HEK293 (cell line): ENCODE measurements at regions not wholly inside any gene's neighbourhood (a gene's known extent, or its start where the extent isn't known, plus 50 kb on each side); places are given as distances from the start of the nearest gene placed in this dataset.

Source experiments
- CTCF ChIA-PET: fragments of 350-600 bp; formaldehyde crosslinking; extraction: SDS; loops from one replicate; lab custom pipeline; 2021; ENCODE audit warnings: antibody characterized with exemption; lab: Yijun Ruan, JAX
- POLR2A ChIA-PET: fragments of 300-600 bp; formaldehyde crosslinking; extraction: SDS; loops from one replicate; lab custom pipeline; 2020; ENCODE audit warnings: antibody characterized with exemption, inconsistent platforms; lab: Yijun Ruan, JAX
- H3K27ac ChIP-seq: fragments of 200-500 bp; sonication (Bioruptor generic); 2 replicates; pipeline ENCODE4 v1.5.1; 2014; ENCODE audit warnings: low read depth, low read length, control low read depth, inconsistent platforms; ENCODE audit errors: extremely low read depth
- H3K36me3 ChIP-seq, 2 experiments: fragments of 200-500 bp in 1 of 2; sonication (Bioruptor generic) in 1 of 2; 1 replicate in 1 of 2; 2 replicates in 1 of 2; pipeline ENCODE4 v1.5.1; 2014 to 2017; ENCODE audit warnings: inconsistent platforms in 2 of 2, low read length in 2 of 2; ENCODE audit not compliant: control insufficient read depth in 2 of 2, insufficient read depth in 1 of 2
- H3K4me1 ChIP-seq: fragments of 200-500 bp; sonication (Bioruptor generic); 2 replicates; pipeline ENCODE4 v1.5.1; 2014; ENCODE audit warnings: mild to moderate bottlenecking, low read length, inconsistent platforms; ENCODE audit not compliant: control insufficient read depth, insufficient read depth
- H3K4me3 ChIP-seq: 2 replicates; pipeline ENCODE4 v1.5.1; 2011; ENCODE audit warnings: low read depth, mild to moderate bottlenecking, control low read depth, low read length, moderate library complexity
- H3K9me3 ChIP-seq: fragments of 200-500 bp; sonication (Bioruptor generic); 2 replicates; pipeline ENCODE4 v1.5.1; 2014; ENCODE audit warnings: low read depth, low read length, inconsistent platforms; ENCODE audit not compliant: control insufficient read depth, insufficient read depth
- AEBP2 ChIP-seq: fragments of 450-650 bp; formaldehyde crosslinking; IDR thresholded peaks from 2 replicates; pipeline ENCODE4 v1.5.1; 2016; ENCODE audit warnings: missing biosample characterization, missing genetic modification characterization, borderline replicate concordance
- ELK4 ChIP-seq: IDR thresholded peaks from 2 replicates; pipeline ENCODE4 v1.6.1; 2011; ENCODE audit warnings: mild to moderate bottlenecking, low read depth, low read length, borderline replicate concordance
- KLF17 ChIP-seq: fragments of 450-650 bp; formaldehyde crosslinking; IDR thresholded peaks from 2 replicates; pipeline ENCODE4 v1.5.1; 2016; ENCODE audit warnings: missing biosample characterization, missing genetic modification characterization
- REPIN1 ChIP-seq: fragments of 450-650 bp; formaldehyde crosslinking; IDR thresholded peaks from 2 replicates; pipeline ENCODE4 v1.5.1; 2017; ENCODE audit warnings: missing biosample characterization, missing genetic modification characterization, low read depth
- SALL2 ChIP-seq: fragments of 450-650 bp; formaldehyde crosslinking; IDR thresholded peaks from 2 replicates; pipeline ENCODE4 v1.5.0; 2017; ENCODE audit warnings: missing biosample characterization, mild to moderate bottlenecking, missing genetic modification characterization, borderline replicate concordance
- SCRT1 ChIP-seq: fragments of 450-650 bp; formaldehyde crosslinking; IDR thresholded peaks from 2 replicates; pipeline ENCODE4 v1.5.1; 2016; ENCODE audit warnings: missing biosample characterization, missing genetic modification characterization, borderline replicate concordance
- SETDB1 ChIP-seq: IDR thresholded peaks from one replicate; pipeline ENCODE4 v1.6.1; 2017; ENCODE audit warnings: mild to moderate bottlenecking, low read length, moderate library complexity, mixed read lengths; ENCODE audit not compliant: insufficient read length
- SP2 ChIP-seq: fragments of 450-650 bp; formaldehyde crosslinking; IDR thresholded peaks from 2 replicates; pipeline ENCODE4 v1.5.1; 2016; ENCODE audit warnings: missing biosample characterization, missing genetic modification characterization
- ZNF112 ChIP-seq: fragments of 450-650 bp; formaldehyde crosslinking; IDR thresholded peaks from 2 replicates; pipeline ENCODE4 v1.5.0; 2017; ENCODE audit warnings: missing biosample characterization, missing genetic modification characterization
- ZNF114 ChIP-seq: fragments of 450-650 bp; formaldehyde crosslinking; IDR thresholded peaks from 2 replicates; pipeline ENCODE4 v1.5.0; 2017; ENCODE audit warnings: missing biosample characterization, missing genetic modification characterization
- ZNF133 ChIP-seq: fragments of 450-650 bp; formaldehyde crosslinking; IDR thresholded peaks from 2 replicates; pipeline ENCODE4 v1.5.1; 2016; ENCODE audit warnings: missing biosample characterization, missing genetic modification characterization
- ZNF26 ChIP-seq: fragments of 450-650 bp; formaldehyde crosslinking; IDR thresholded peaks from 2 replicates; pipeline ENCODE4 v1.5.1; 2016; ENCODE audit warnings: missing biosample characterization, missing genetic modification characterization
- ZNF473 ChIP-seq: fragments of 450-650 bp; formaldehyde crosslinking; IDR thresholded peaks from 2 replicates; pipeline ENCODE4 v1.5.1; 2017; ENCODE audit warnings: missing biosample characterization, missing genetic modification characterization
- ZNF48 ChIP-seq: fragments of 450-650 bp; formaldehyde crosslinking; IDR thresholded peaks from 2 replicates; pipeline ENCODE4 v1.5.1; 2016; ENCODE audit warnings: missing biosample characterization, missing genetic modification characterization
- ZNF596 ChIP-seq: fragments of 450-650 bp; IDR thresholded peaks from 2 replicates; pipeline ENCODE4 v1.5.0; 2018; ENCODE audit warnings: missing biosample characterization, mild to moderate bottlenecking, missing genetic modification characterization, moderate library complexity
- ZNF610 ChIP-seq: fragments of 450-650 bp; formaldehyde crosslinking; IDR thresholded peaks from 2 replicates; pipeline ENCODE4 v1.5.1; 2016; ENCODE audit warnings: missing biosample characterization, missing genetic modification characterization, borderline replicate concordance
- ZNF654 ChIP-seq: fragments of 450-650 bp; formaldehyde crosslinking; IDR thresholded peaks from 2 replicates; pipeline ENCODE4 v1.5.1; 2016; ENCODE audit warnings: low read depth, missing biosample characterization, missing genetic modification characterization
- ZNF701 ChIP-seq: fragments of 450-650 bp; formaldehyde crosslinking; IDR thresholded peaks from 2 replicates; pipeline ENCODE4 v1.5.1; 2016; ENCODE audit warnings: missing biosample characterization, missing genetic modification characterization
- ZNF747 ChIP-seq: fragments of 450-650 bp; formaldehyde crosslinking; IDR thresholded peaks from 2 replicates; pipeline ENCODE4 v1.5.1; 2016; ENCODE audit warnings: missing biosample characterization, missing genetic modification characterization
- TF ChIP-seq, protein P1 (sequence below): fragments of 450-650 bp; formaldehyde crosslinking; IDR thresholded peaks from 2 replicates; pipeline ENCODE4 v1.5.1; 2016; ENCODE audit warnings: missing biosample characterization, missing genetic modification characterization

DNA sequence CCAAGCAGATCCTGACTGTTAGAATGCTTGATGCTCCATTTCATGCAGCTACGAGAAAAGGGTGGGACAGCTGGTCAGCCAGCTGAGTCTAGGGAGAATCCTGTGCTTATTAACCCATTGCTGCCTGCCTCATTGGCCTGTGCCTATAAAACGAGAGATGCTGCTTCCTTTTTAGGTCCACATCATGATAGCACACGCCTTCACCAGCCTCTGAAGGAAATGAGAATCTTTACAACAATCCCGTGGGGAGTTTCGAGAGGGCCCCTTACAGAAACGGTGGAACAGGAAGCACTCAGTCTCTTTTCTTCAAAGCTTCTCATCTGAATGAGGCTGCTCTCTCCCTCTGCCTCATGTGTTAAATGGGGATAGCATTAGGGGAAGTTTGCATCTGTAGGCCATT is 147.3 kb upstream of the RFLNA start:
- no peak for TF ChIP-seq SALL2 (tag by site-specific recombination)
- no peaks in the 10 kb centered on the region for H3K4me1 ChIP-seq
- no peaks in the 10 kb centered on the region for H3K9me3 ChIP-seq
- H3K27ac ChIP-seq = no peak overlapping the region
- H3K36me3 ChIP-seq = no peaks in the 10 kb centered on the region
- CTCF ChIA-PET = no interaction called here
- POLR2A ChIA-PET = no interaction called here
- H3K4me3 ChIP-seq = no peak overlapping the region

- ChIA-PET POLR2A (no interaction called here), CTCF (no interaction called here)
- H3K4me1 ChIP-seq = no peaks in the 10 kb centered on the region
- no peaks in the 10 kb centered on the region for H3K9me3 ChIP-seq
- H3K27ac ChIP-seq = no peak overlapping the region
- no peak overlapping the region for H3K4me3 ChIP-seq
- no peaks in the 10 kb centered on the region for H3K36me3 ChIP-seq
- TF ChIP-seq ZNF133 (tag by site-specific recombination) (no peak), SETDB1 (no peak), ZNF48 (tag by site-specific recombination) (no peak), ZNF747 (no peak), ZNF701 (tag by site-specific recombination) (no peak), ZNF473 (no peak), SP2 (tag by site-specific recombination) (no peak), REPIN1 (tag by site-specific recombination) (no peak), ZNF112 (tag by site-specific recombination) (no peak), ZNF610 (tag by site-specific recombination) (no peak), SCRT1 (tag by site-specific recombination) (no peak), ZNF114 (no peak), ZNF26 (tag by site-specific recombination) (no peak), ELK4 (no peak), KLF17 (tag by site-specific recombination) (no peak), AEBP2 (tag by site-specific recombination) (no peak), ZNF654 (no peak), ZNF596 (tag by site-specific recombination) (no peak)
- TF ChIP-seq, protein P1, sequence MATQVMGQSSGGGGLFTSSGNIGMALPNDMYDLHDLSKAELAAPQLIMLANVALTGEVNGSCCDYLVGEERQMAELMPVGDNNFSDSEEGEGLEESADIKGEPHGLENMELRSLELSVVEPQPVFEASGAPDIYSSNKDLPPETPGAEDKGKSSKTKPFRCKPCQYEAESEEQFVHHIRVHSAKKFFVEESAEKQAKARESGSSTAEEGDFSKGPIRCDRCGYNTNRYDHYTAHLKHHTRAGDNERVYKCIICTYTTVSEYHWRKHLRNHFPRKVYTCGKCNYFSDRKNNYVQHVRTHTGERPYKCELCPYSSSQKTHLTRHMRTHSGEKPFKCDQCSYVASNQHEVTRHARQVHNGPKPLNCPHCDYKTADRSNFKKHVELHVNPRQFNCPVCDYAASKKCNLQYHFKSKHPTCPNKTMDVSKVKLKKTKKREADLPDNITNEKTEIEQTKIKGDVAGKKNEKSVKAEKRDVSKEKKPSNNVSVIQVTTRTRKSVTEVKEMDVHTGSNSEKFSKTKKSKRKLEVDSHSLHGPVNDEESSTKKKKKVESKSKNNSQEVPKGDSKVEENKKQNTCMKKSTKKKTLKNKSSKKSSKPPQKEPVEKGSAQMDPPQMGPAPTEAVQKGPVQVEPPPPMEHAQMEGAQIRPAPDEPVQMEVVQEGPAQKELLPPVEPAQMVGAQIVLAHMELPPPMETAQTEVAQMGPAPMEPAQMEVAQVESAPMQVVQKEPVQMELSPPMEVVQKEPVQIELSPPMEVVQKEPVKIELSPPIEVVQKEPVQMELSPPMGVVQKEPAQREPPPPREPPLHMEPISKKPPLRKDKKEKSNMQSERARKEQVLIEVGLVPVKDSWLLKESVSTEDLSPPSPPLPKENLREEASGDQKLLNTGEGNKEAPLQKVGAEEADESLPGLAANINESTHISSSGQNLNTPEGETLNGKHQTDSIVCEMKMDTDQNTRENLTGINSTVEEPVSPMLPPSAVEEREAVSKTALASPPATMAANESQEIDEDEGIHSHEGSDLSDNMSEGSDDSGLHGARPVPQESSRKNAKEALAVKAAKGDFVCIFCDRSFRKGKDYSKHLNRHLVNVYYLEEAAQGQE (tag by site-specific recombination) = no peak
These were observed 146.2 kb upstream of the RFLNA start for GRCh38 chr12:124148481-124149273.
